HG03558 (cell line): ENCODE measurements at regions not wholly inside any gene's neighbourhood (a gene's known extent, or its start where the extent isn't known, plus 50 kb on each side); places are given as distances from the start of the nearest gene placed in this dataset.

ENCODE experiments used
- ATAC-seq: cut with Tn5 transposase; IDR thresholded peaks from one replicate; pipeline ENCODE4 v1.9.1; 2021; ENCODE audit warnings: moderate number of reproducible peaks; ENCODE audit not compliant: unreplicated experiment; ENCODE audit errors: extremely low read depth

DNA sequence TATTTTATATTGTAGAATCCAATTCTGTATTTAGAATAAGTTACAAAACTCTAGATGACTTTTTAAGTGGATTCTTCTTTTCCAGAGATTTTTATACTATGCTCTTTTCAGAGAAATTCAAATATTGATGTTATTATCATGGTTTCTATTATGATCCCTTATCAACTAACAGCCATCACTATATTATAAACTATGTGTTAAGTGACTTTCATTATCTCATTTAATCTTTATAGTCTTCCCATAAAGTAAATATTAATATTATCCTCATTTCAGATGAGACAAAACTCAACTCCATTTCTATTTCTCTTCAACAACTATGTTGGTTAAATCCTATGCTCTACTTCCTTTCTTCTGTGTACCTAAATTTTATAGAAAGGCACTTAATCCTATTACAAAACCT is 132.6 kb downstream of the ANKRD50 start:
- no peak for ATAC-seq

DNA sequence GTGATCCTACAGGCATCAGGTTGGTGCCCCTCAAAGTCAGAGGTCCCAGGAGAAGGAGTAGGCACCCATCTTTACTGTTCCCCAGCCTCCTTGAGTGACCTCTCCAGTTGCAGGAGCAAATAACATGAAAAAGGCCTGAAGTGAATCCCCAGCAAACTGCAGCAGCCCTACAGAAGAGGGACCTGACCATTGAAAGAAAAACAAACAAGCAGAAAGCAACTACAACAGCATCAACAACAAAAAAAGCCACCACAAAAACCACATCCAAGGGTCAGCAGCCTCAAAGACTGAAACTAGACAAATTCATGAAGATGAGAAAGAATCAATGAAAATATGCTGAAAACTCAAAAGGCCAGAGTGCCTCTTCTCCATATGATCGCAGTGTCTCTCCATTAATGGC is 128.7 kb downstream of the ANKRD50 start:
- ATAC-seq, result no peak

DNA sequence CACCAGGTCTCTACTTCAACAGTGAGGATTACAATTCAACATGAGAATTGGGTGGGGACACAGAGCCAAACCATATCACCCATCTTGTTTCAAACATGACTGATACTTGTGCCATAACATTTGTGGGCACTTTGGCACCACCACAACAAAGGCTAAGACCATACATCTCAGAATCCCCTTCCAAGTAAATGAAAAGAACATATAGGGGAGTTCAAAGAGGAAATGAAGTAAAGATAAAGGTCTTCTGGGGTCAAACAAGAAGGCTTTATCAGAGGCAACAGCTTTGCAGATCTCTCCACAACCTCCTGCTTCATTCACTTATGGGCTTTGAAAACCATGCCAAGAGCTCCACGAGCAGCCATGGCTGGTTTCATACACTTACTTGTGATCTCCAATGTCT is 122.7 kb downstream of the ANKRD50 start:
- no peak for ATAC-seq

DNA sequence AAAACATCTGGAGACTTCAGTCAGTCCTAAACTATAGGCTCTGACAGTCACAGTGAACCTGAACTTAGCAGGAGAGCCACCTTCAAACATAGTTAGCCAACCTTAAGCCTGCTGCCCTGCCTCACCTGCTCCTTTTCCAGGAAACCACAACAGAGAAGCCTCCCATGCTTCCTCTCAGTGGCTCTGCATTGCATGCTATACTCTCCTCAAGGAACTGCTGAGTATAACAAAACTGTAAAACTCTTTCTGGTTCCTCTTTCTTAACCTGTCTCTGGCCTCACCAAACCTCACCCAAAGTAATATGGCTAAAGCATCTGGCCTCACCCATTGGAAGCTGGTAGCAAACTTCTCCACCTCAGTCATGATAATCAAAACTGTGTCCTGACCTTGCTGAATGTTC is 122.1 kb downstream of the ANKRD50 start:
- ATAC-seq, result no peak

DNA sequence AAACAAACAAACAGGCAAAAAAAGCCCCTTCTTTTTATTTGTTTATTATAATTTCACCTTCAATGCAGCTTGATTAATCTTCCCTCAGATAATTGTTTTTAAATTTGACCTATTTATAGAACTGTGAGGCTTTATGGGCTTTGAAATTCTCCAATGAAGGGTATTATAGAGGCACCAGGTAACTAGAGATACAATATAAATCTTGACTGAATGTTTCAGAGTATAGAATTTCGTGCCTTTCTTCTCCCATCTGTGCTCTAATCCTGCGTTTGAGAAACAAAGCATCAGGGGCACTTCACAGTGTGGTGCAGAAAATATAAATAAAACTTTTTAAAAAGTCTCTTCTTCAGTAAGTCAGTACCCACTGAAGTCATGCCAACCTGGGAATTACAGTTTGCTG is 120.9 kb downstream of the ANKRD50 start:
- no peak for ATAC-seq

DNA sequence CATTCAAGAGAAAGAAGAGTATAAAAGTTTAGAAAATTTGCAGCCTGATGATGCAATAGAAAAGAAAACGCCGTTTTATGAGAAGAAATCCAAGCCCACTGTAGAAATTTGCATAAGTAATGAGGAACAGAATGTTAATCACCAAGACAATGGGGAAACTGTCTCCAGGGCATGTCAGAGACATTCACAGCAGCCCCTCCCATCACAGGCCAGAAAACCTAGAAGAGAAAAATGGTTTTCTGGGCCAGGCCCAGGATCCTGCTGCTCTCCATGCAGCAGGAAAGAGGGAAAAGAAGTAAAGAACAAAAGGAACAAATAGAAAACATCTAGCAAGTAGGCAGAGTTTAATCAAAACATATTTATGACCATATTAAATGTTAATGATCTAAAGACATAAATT is 119.0 kb downstream of the ANKRD50 start:
- no peak for ATAC-seq

DNA sequence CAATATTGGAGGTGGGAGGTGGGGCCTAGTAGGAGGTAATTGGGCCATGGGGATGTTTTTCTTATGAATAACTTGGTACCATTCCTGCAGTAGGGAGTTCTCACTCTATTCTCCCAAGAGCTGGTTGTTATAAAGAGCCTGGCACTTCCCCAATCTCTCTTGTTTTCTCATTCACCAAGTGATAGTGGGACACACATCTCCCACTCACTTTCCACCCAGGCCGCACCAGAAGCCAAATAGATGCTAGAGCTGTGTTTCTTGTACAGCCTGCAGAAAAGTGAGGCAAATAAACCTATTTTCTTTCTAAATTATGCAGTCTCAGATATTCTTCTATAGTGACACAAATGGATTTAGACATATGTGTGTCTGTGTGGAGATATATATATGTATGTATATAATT is 117.6 kb downstream of the ANKRD50 start:
- no peak for ATAC-seq

DNA sequence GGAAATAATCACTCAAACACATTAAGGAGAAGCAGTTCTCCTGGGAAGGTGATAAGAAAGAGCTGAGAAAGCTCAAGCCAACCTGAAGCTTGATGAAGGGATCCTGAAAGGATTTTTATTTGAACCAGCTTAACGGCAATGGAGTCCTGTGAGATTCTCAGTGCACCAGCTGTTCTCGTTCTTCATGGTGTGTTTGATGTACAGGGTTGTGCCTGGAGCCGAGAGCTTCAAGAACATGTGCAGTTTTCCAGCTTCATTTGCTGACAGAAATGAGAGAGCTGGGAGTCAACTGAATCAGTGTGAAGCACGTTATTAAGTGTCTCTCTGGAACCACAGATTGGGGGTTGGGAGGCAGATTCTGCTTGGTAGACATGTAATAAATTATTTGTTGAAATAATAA is 115.7 kb downstream of the ANKRD50 start:
- no peak for ATAC-seq

DNA sequence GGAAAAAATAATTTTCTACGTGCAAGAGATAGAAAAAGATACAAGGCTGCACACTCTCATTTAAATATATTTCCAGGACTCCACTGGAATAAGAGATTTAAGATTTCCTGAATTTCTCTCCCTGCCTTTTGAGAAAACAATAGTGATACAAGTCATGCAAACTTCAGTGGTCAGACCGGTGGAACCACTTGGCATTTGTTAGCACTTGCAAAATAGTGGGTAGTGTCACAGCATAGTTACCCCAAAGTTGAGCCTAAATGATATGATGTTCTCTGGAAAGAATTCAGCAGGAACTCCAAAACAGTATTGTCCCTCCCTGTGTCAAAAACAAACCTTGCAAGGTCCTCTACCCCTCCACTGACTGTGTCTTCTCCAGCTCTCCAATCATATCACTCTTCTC is 102.3 kb downstream of the ANKRD50 start:
- ATAC-seq, result no peak
